ENCODE measurements at regions not wholly inside any gene's neighbourhood (a gene's known extent, or its start where the extent isn't known, plus 50 kb on each side); places are given as distances from the start of the nearest gene placed in this dataset.

- no peak overlapping the region for H3K4me3 ChIP-seq (ENCODE audit: control insufficient read depth in 1 of 7, extremely low read depth in 1 of 7, insufficient read depth in 4 of 7, low read depth in 2 of 7, low read length in 6 of 7)
- H3K36me3 ChIP-seq (ENCODE audit: control insufficient read depth in 4 of 4, insufficient read depth in 4 of 4, low read length in 3 of 4), result no peaks in the 10 kb centered on the region
- WGBS (ENCODE audit: insufficient coverage), result 93% methylated on average over 9 of the region's 9 CpGs
- ChIA-PET POLR2A (no interaction called here), CTCF (interaction anchor here (1.7 kb wide), 1 partner anchor 264 kb away, joined by 4 read pairs; no protein-coding TSS in a partner anchor)
- no peaks in the 10 kb centered on the region for H3K4me1 ChIP-seq (ENCODE audit: control extremely low read depth in 1 of 4, control insufficient read depth in 4 of 4, insufficient read depth in 4 of 4, low read length in 3 of 4)
- no peak for DNase-seq
- H3K27ac ChIP-seq (ENCODE audit: insufficient read depth in 1 of 2, low read depth in 1 of 2, low read length in 2 of 2, poor library complexity in 1 of 2, severe bottlenecking in 2 of 2), result no peak overlapping the region
- no peaks in the 10 kb centered on the region for H3K9me3 ChIP-seq (ENCODE audit: control extremely low read depth in 1 of 5, control insufficient read depth in 4 of 5, insufficient read depth in 2 of 5, low read depth in 1 of 5, low read length in 4 of 5)
- peaks cover 0 to 8% (median 0%) of the 10 kb centered on the region in 5 experiments for H3K27me3 ChIP-seq (replicated peaks in 2 of 5; ENCODE audit: control insufficient read depth in 4 of 5, insufficient read depth in 5 of 5, low read length in 4 of 5)
Observed at GRCh38 chr15:79178594-79178993, 88.0 kb upstream of the RASGRF1 start.

- POLR2A ChIA-PET, result no interaction called here
- H3K27ac ChIP-seq (ENCODE audit: insufficient read depth in 1 of 2, low read depth in 1 of 2, low read length in 2 of 2, poor library complexity in 1 of 2, severe bottlenecking in 2 of 2), result no peak overlapping the region
- WGBS (ENCODE audit: insufficient coverage), result no CpG with 5 or more reads among the region's 1 CpG
- no peaks in the 10 kb centered on the region for H3K4me1 ChIP-seq (ENCODE audit: control extremely low read depth in 1 of 4, control insufficient read depth in 4 of 4, insufficient read depth in 4 of 4, low read length in 3 of 4)
- no peaks in the 10 kb centered on the region for H3K9me3 ChIP-seq (ENCODE audit: control extremely low read depth in 1 of 5, control insufficient read depth in 4 of 5, insufficient read depth in 2 of 5, low read depth in 1 of 5, low read length in 4 of 5)
- no peak for DNase-seq
- no peak overlapping the region for H3K4me3 ChIP-seq (ENCODE audit: control insufficient read depth in 1 of 7, extremely low read depth in 1 of 7, insufficient read depth in 4 of 7, low read depth in 2 of 7, low read length in 6 of 7)
- peaks cover 0 to 16% (median 5%) of the 10 kb centered on the region in 5 experiments for H3K27me3 ChIP-seq (replicated peaks in 2 of 5; ENCODE audit: control insufficient read depth in 4 of 5, insufficient read depth in 5 of 5, low read length in 4 of 5)
- CTCF ChIA-PET, result interaction anchor here (1.1 kb wide), 1 partner anchor 9 kb away, joined by 6 read pairs; no protein-coding TSS in a partner anchor
- H3K36me3 ChIP-seq (ENCODE audit: control insufficient read depth in 4 of 4, insufficient read depth in 4 of 4, low read length in 3 of 4), result no peaks in the 10 kb centered on the region
Observed at GRCh38 chr15:79176151-79176550, 85.6 kb upstream of the RASGRF1 start.

- no peak for DNase-seq
- ChIA-PET CTCF (interaction anchor here (2.2 kb wide), 1 partner anchor 144 kb away, joined by 7 read pairs; no protein-coding TSS in a partner anchor), POLR2A (no interaction called here)
- H3K36me3 ChIP-seq (ENCODE audit: control insufficient read depth in 4 of 4, insufficient read depth in 4 of 4, low read length in 3 of 4), result no peaks in the 10 kb centered on the region
- no peak overlapping the region for H3K27ac ChIP-seq (ENCODE audit: insufficient read depth in 1 of 2, low read depth in 1 of 2, low read length in 2 of 2, poor library complexity in 1 of 2, severe bottlenecking in 2 of 2)
- no peaks in the 10 kb centered on the region for H3K4me1 ChIP-seq (ENCODE audit: control extremely low read depth in 1 of 4, control insufficient read depth in 4 of 4, insufficient read depth in 4 of 4, low read length in 3 of 4)
- H3K27me3 ChIP-seq (replicated peaks in 2 of 5; ENCODE audit: control insufficient read depth in 4 of 5, insufficient read depth in 5 of 5, low read length in 4 of 5), result peaks cover 0 to 43% (median 15%) of the 10 kb centered on the region in 5 experiments
- 96% methylated on average over 10 of the region's 10 CpGs for WGBS (ENCODE audit: insufficient coverage)
- H3K4me3 ChIP-seq (ENCODE audit: control insufficient read depth in 1 of 7, extremely low read depth in 1 of 7, insufficient read depth in 4 of 7, low read depth in 2 of 7, low read length in 6 of 7), result no peak overlapping the region
- peaks cover 0 to 3% (median 0%) of the 10 kb centered on the region in 5 experiments for H3K9me3 ChIP-seq (ENCODE audit: control extremely low read depth in 1 of 5, control insufficient read depth in 4 of 5, insufficient read depth in 2 of 5, low read depth in 1 of 5, low read length in 4 of 5)
Observed at GRCh38 chr15:79172801-79173460, 82.4 kb upstream of the RASGRF1 start.

GRCh38 chr15:79172032-79172481 lies 81.5 kb upstream of the RASGRF1 start:
- no peak for DNase-seq
- 78% methylated on average over 6 of the region's 7 CpGs for WGBS (ENCODE audit: insufficient coverage)
- Histone ChIP-seq H3K4me3 (ENCODE audit: control insufficient read depth in 1 of 7, extremely low read depth in 1 of 7, insufficient read depth in 4 of 7, low read depth in 2 of 7, low read length in 6 of 7) (no peak overlapping the region), H3K9me3 (ENCODE audit: control extremely low read depth in 1 of 5, control insufficient read depth in 4 of 5, insufficient read depth in 2 of 5, low read depth in 1 of 5, low read length in 4 of 5) (peaks cover 0 to 3% (median 0%) of the 10 kb centered on the region in 5 experiments), H3K27ac (ENCODE audit: insufficient read depth in 1 of 2, low read depth in 1 of 2, low read length in 2 of 2, poor library complexity in 1 of 2, severe bottlenecking in 2 of 2) (no peak overlapping the region), H3K36me3 (ENCODE audit: control insufficient read depth in 4 of 4, insufficient read depth in 4 of 4, low read length in 3 of 4) (no peaks in the 10 kb centered on the region), H3K4me1 (ENCODE audit: control extremely low read depth in 1 of 4, control insufficient read depth in 4 of 4, insufficient read depth in 4 of 4, low read length in 3 of 4) (no peaks in the 10 kb centered on the region), H3K27me3 (replicated peaks in 2 of 5; ENCODE audit: control insufficient read depth in 4 of 5, insufficient read depth in 5 of 5, low read length in 4 of 5) (peaks cover 0 to 43% (median 15%) of the 10 kb centered on the region in 5 experiments)
- CTCF ChIA-PET, result interaction anchor here (2.2 kb wide), 1 partner anchor 143 kb away, joined by 7 read pairs; no protein-coding TSS in a partner anchor
- POLR2A ChIA-PET, result no interaction called here

GRCh38 chr15:79171320-79172031 lies 80.9 kb upstream of the RASGRF1 start:
- DNase-seq, result no peak
- CTCF ChIA-PET, result no interaction called here
- H3K36me3 ChIP-seq (ENCODE audit: control insufficient read depth in 4 of 4, insufficient read depth in 4 of 4, low read length in 3 of 4), result no peaks in the 10 kb centered on the region
- H3K9me3 ChIP-seq (ENCODE audit: control extremely low read depth in 1 of 5, control insufficient read depth in 4 of 5, insufficient read depth in 2 of 5, low read depth in 1 of 5, low read length in 4 of 5), result peaks cover 0 to 3% (median 0%) of the 10 kb centered on the region in 5 experiments
- POLR2A ChIA-PET, result no interaction called here
- H3K4me3 ChIP-seq (ENCODE audit: control insufficient read depth in 1 of 7, extremely low read depth in 1 of 7, insufficient read depth in 4 of 7, low read depth in 2 of 7, low read length in 6 of 7), result no peak overlapping the region
- H3K4me1 ChIP-seq (ENCODE audit: control extremely low read depth in 1 of 4, control insufficient read depth in 4 of 4, insufficient read depth in 4 of 4, low read length in 3 of 4), result no peaks in the 10 kb centered on the region
- H3K27ac ChIP-seq (ENCODE audit: insufficient read depth in 1 of 2, low read depth in 1 of 2, low read length in 2 of 2, poor library complexity in 1 of 2, severe bottlenecking in 2 of 2), result no peak overlapping the region
- 63% methylated on average over 11 of the region's 11 CpGs for WGBS (ENCODE audit: insufficient coverage)
- peaks cover 0 to 41% (median 15%) of the 10 kb centered on the region in 5 experiments for H3K27me3 ChIP-seq (replicated peaks in 2 of 5; ENCODE audit: control insufficient read depth in 4 of 5, insufficient read depth in 5 of 5, low read length in 4 of 5)

- ChIA-PET CTCF (interaction anchor here (2.4 kb wide), 1 partner anchor 14 kb away, joined by 6 read pairs; no protein-coding TSS in a partner anchor), POLR2A (no interaction called here)
- H3K27ac ChIP-seq (ENCODE audit: insufficient read depth in 1 of 2, low read depth in 1 of 2, low read length in 2 of 2, poor library complexity in 1 of 2, severe bottlenecking in 2 of 2), result no peak overlapping the region
- no peaks in the 10 kb centered on the region for H3K4me1 ChIP-seq (ENCODE audit: control extremely low read depth in 1 of 4, control insufficient read depth in 4 of 4, insufficient read depth in 4 of 4, low read length in 3 of 4)
- H3K27me3 ChIP-seq (replicated peaks in 2 of 5; ENCODE audit: control insufficient read depth in 4 of 5, insufficient read depth in 5 of 5, low read length in 4 of 5), result peaks cover 0 to 36% (median 15%) of the 10 kb centered on the region in 5 experiments
- no peak overlapping the region for H3K4me3 ChIP-seq (ENCODE audit: control insufficient read depth in 1 of 7, extremely low read depth in 1 of 7, insufficient read depth in 4 of 7, low read depth in 2 of 7, low read length in 6 of 7)
- WGBS (ENCODE audit: insufficient coverage), result 65% methylated on average over 6 of the region's 6 CpGs
- no peaks in the 10 kb centered on the region for H3K36me3 ChIP-seq (ENCODE audit: control insufficient read depth in 4 of 4, insufficient read depth in 4 of 4, low read length in 3 of 4)
- no peak for DNase-seq
- H3K9me3 ChIP-seq (ENCODE audit: control extremely low read depth in 1 of 5, control insufficient read depth in 4 of 5, insufficient read depth in 2 of 5, low read depth in 1 of 5, low read length in 4 of 5), result peaks cover 0 to 3% (median 0%) of the 10 kb centered on the region in 5 experiments
Observed at GRCh38 chr15:79170256-79170664, 79.7 kb upstream of the RASGRF1 start.

Measured in common myeloid progenitor, CD34-positive (primary cell).